Activated T-cell treated with anti-CD3 and anti-CD28 coated beads, Interleukin-2, amount 50 U/mL, for 48 hours (primary cell): ENCODE measurements at regions not wholly inside any gene's neighbourhood (a gene's known extent, or its start where the extent isn't known, plus 50 kb on each side); places are given as distances from the start of the nearest gene placed in this dataset.
"Not testable (repeated sequence)": the region's sequence is repeated elsewhere in the genome, so short reads cannot be mapped to it uniquely, and the experiment has no call there.

ENCODE experiments used
- DNase-seq, 2 experiments: peaks; one replicate each; pipeline ENCODE4 v3.0.0-alpha.2; 2020

GRCh38 chr18:37872562-37872961 lies 307.0 kb upstream of the CELF4 start:
- no peak for DNase-seq

- DNase-seq = no peak
Observed at GRCh38 chr18:37871561-37871960, 306.0 kb upstream of the CELF4 start.

GRCh38 chr18:37869051-37869450 lies 303.5 kb upstream of the CELF4 start:
- DNase-seq = no peak

- no peak for DNase-seq
Observed at GRCh38 chr18:37864122-37864521, 298.5 kb upstream of the CELF4 start.

- DNase-seq = no peak
Observed at GRCh38 chr18:37861981-37862380, 296.4 kb upstream of the CELF4 start.

- no peak for DNase-seq
Observed at GRCh38 chr18:37854396-37854795, 288.8 kb upstream of the CELF4 start.

GRCh38 chr18:37853706-37854105 lies 288.1 kb upstream of the CELF4 start:
- DNase-seq = no peak

GRCh38 chr18:37852464-37852863 lies 286.9 kb upstream of the CELF4 start:
- no peak for DNase-seq

- no peak for DNase-seq
Observed at GRCh38 chr18:37847544-37847943, 281.9 kb upstream of the CELF4 start.

- DNase-seq = no peak
Observed at GRCh38 chr18:37846996-37847395, 281.4 kb upstream of the CELF4 start.

GRCh38 chr18:37845498-37845897 lies 279.9 kb upstream of the CELF4 start:
- no peak for DNase-seq

GRCh38 chr18:37844209-37844970 lies 278.8 kb upstream of the CELF4 start:
- no peak for DNase-seq

GRCh38 chr18:37838083-37838482 lies 272.5 kb upstream of the CELF4 start:
- DNase-seq = no peak

GRCh38 chr18:37836071-37836970 lies 270.7 kb upstream of the CELF4 start:
- no peak for DNase-seq

GRCh38 chr18:37832010-37832695 lies 266.6 kb upstream of the CELF4 start:
- not testable (repeated sequence) for DNase-seq

- no peak for DNase-seq
Observed at GRCh38 chr18:37812961-37813360, 247.4 kb upstream of the CELF4 start.

GRCh38 chr18:37805773-37806404 lies 240.3 kb upstream of the CELF4 start:
- DNase-seq = no peak

- DNase-seq = no peak
Observed at GRCh38 chr18:37796823-37797349, 231.3 kb upstream of the CELF4 start.

- DNase-seq = no peak
Observed at GRCh38 chr18:37787452-37787851, 221.9 kb upstream of the CELF4 start.

GRCh38 chr18:37783771-37784170 lies 218.2 kb upstream of the CELF4 start:
- no peak for DNase-seq

GRCh38 chr18:37779220-37779619 lies 213.6 kb upstream of the CELF4 start:
- DNase-seq = no peak

GRCh38 chr18:37778417-37779165 lies 213.0 kb upstream of the CELF4 start:
- peak; percentile 48 to 61 for DNase-seq
